Glutamatergic neuron (in vitro differentiated cells): ENCODE measurements at regions not wholly inside any gene's neighbourhood (a gene's known extent, or its start where the extent isn't known, plus 50 kb on each side); places are given as distances from the start of the nearest gene placed in this dataset.

Experiments used
- DNase-seq: peaks from one replicate; pipeline ENCODE4 v3.0.0; 2022
- H3K27ac Mint-ChIP-seq: one replicate; pipeline ENCODE4 v1.8.0; 2020; ENCODE audit warnings: mild to moderate bottlenecking, mixed read lengths, inconsistent platforms; ENCODE audit not compliant: unreplicated experiment
- H3K27me3 Mint-ChIP-seq: one replicate; pipeline ENCODE4 v1.8.0; 2020; ENCODE audit warnings: mild to moderate bottlenecking, moderate library complexity, mixed read lengths, inconsistent platforms; ENCODE audit not compliant: unreplicated experiment
- H3K36me3 Mint-ChIP-seq: one replicate; pipeline ENCODE4 v1.8.0; 2020; ENCODE audit warnings: mild to moderate bottlenecking, mixed read lengths, inconsistent platforms; ENCODE audit not compliant: unreplicated experiment
- H3K4me1 Mint-ChIP-seq: one replicate; pipeline ENCODE4 v1.8.0; 2020; ENCODE audit warnings: mild to moderate bottlenecking, low read depth, mixed read lengths, inconsistent platforms; ENCODE audit not compliant: unreplicated experiment
- H3K4me3 Mint-ChIP-seq: one replicate; pipeline ENCODE4 v1.8.0; 2020; ENCODE audit warnings: mild to moderate bottlenecking, mixed read lengths, inconsistent platforms; ENCODE audit not compliant: unreplicated experiment
- H3K9me3 Mint-ChIP-seq: one replicate; pipeline ENCODE4 v1.8.0; 2020; ENCODE audit warnings: mild to moderate bottlenecking, moderate library complexity, mixed read lengths, inconsistent platforms; ENCODE audit not compliant: unreplicated experiment
- CTCF ChIP-seq: fragments of 200-600 bp; sonication (generic); IDR thresholded peaks from one replicate; pipeline ENCODE4 v1.5.0; 2021; ENCODE audit not compliant: partially characterized antibody, unreplicated experiment

- Mint-ChIP-seq H3K27ac (no peak overlapping the region), H3K27me3 (no peaks in the 10 kb centered on the region), H3K36me3 (no peaks in the 10 kb centered on the region), H3K4me3 (no peak overlapping the region), H3K9me3 (peaks cover 2% of the 10 kb centered on the region), H3K4me1 (no peaks in the 10 kb centered on the region)
- no peak for DNase-seq
- no peak for TF ChIP-seq CTCF
These were observed 203.6 kb downstream of the WNT5A start for GRCh38 chr3:55283441-55283925.

- Mint-ChIP-seq H3K4me3 (no peak overlapping the region), H3K9me3 (peaks cover 2% of the 10 kb centered on the region), H3K4me1 (no peaks in the 10 kb centered on the region), H3K27ac (no peak overlapping the region), H3K36me3 (no peaks in the 10 kb centered on the region), H3K27me3 (no peaks in the 10 kb centered on the region)
- no peak for DNase-seq
- no peak for TF ChIP-seq CTCF
These were observed 204.1 kb downstream of the WNT5A start for GRCh38 chr3:55282994-55283393.

- no peak for DNase-seq
- Mint-ChIP-seq H3K27me3 (no peaks in the 10 kb centered on the region), H3K27ac (no peak overlapping the region), H3K4me3 (no peak overlapping the region), H3K4me1 (no peaks in the 10 kb centered on the region), H3K9me3 (no peaks in the 10 kb centered on the region), H3K36me3 (no peaks in the 10 kb centered on the region)
- no peak for TF ChIP-seq CTCF
These were observed 215.0 kb downstream of the WNT5A start for GRCh38 chr3:55272031-55272645.

GRCh38 chr3:55271549-55271948, 215.6 kb downstream of the WNT5A start:
- H3K9me3 Mint-ChIP-seq: peaks cover 1% of the 10 kb centered on the region
- TF ChIP-seq CTCF: no peak
- H3K27ac Mint-ChIP-seq: no peak overlapping the region
- H3K36me3 Mint-ChIP-seq: no peaks in the 10 kb centered on the region
- H3K4me3 Mint-ChIP-seq: no peak overlapping the region
- H3K4me1 Mint-ChIP-seq: no peaks in the 10 kb centered on the region
- no peak for DNase-seq
- no peaks in the 10 kb centered on the region for H3K27me3 Mint-ChIP-seq

GRCh38 chr3:55270976-55271375, 216.1 kb downstream of the WNT5A start:
- H3K9me3 Mint-ChIP-seq: peaks cover 1% of the 10 kb centered on the region
- no peak overlapping the region for H3K27ac Mint-ChIP-seq
- H3K36me3 Mint-ChIP-seq: no peaks in the 10 kb centered on the region
- no peak overlapping the region for H3K4me3 Mint-ChIP-seq
- no peaks in the 10 kb centered on the region for H3K4me1 Mint-ChIP-seq
- DNase-seq: no peak
- no peaks in the 10 kb centered on the region for H3K27me3 Mint-ChIP-seq
- TF ChIP-seq CTCF: no peak
